Liver (tissue), 8 donors: ENCODE measurements at regions not wholly inside any gene's neighbourhood (a gene's known extent, or its start where the extent isn't known, plus 50 kb on each side); places are given as distances from the start of the nearest gene placed in this dataset.

Experiments used
- DNase-seq: peaks from one replicate; pipeline ENCODE4 v3.0.0-alpha.2; 2017; ENCODE audit warnings: low spot score
- H3K27ac ChIP-seq, 2 donors: one replicate each; pipeline ENCODE4 v1.7.0; 2013; ENCODE audit warnings: inconsistent platforms in 2 of 2, low read length in 2 of 2, control low read depth in 1 of 2, low read depth in 1 of 2, mild to moderate bottlenecking in 1 of 2
- H3K27me3 ChIP-seq, 4 donors: one replicate each; pipeline versions ENCODE4 v1.6.1 to v1.7.0; 2013; ENCODE audit warnings: low read length in 3 of 4, inconsistent platforms in 1 of 4, mild to moderate bottlenecking in 1 of 4, moderate library complexity in 1 of 4; ENCODE audit not compliant: control insufficient read depth in 4 of 4, insufficient read depth in 4 of 4
- H3K36me3 ChIP-seq, 4 donors: one replicate each; pipeline versions ENCODE4 v1.6.1 to v1.7.0; 2013; ENCODE audit warnings: low read length in 3 of 4, mild to moderate bottlenecking in 3 of 4, low read depth in 1 of 4, moderate library complexity in 1 of 4; ENCODE audit not compliant: control insufficient read depth in 4 of 4, insufficient read depth in 3 of 4
- H3K4me1 ChIP-seq, 4 donors: one replicate each; pipeline versions ENCODE4 v1.6.1 to v1.7.0; 2013; ENCODE audit warnings: low read length in 3 of 4, mild to moderate bottlenecking in 3 of 4, moderate library complexity in 1 of 4; ENCODE audit not compliant: control insufficient read depth in 4 of 4, insufficient read depth in 4 of 4
- H3K4me3 ChIP-seq, 3 donors: one replicate each; pipeline versions ENCODE4 v1.6.1 to v1.7.0; 2013; ENCODE audit warnings: low read length in 3 of 3, control low read depth in 1 of 3, low read depth in 1 of 3, mild to moderate bottlenecking in 1 of 3
- H3K9ac ChIP-seq, 2 donors: one replicate each; pipeline ENCODE4 v1.7.0; 2013; ENCODE audit warnings: low read length in 2 of 2, mild to moderate bottlenecking in 2 of 2, moderate library complexity in 2 of 2, control low read depth in 1 of 2, low read depth in 1 of 2
- H3K9me3 ChIP-seq, 4 donors: one replicate each; pipeline versions ENCODE4 v1.6.1 to v1.7.0; 2013; ENCODE audit warnings: low read length in 3 of 4; ENCODE audit not compliant: control insufficient read depth in 4 of 4
- EGR1 ChIP-seq, 2 donors: IDR thresholded peaks; 2 replicates each; pipeline ENCODE4 v1.6.1; 2016 to 2018; ENCODE audit warnings: antibody characterized with exemption in 2 of 2, low read depth in 2 of 2
- FOXA1 ChIP-seq: IDR thresholded peaks from 2 replicates; pipeline ENCODE4 v1.6.1; 2016; ENCODE audit warnings: antibody characterized with exemption
- GABPA ChIP-seq, 2 donors: IDR thresholded peaks in 1 of 2; conservative IDR thresholded peaks in 1 of 2; 2 replicates each; pipeline ENCODE4 v1.6.1; 2016; ENCODE audit warnings: antibody characterized with exemption in 2 of 2, mild to moderate bottlenecking in 1 of 2, moderate library complexity in 1 of 2
- HNF4G ChIP-seq: IDR thresholded peaks from 2 replicates; pipeline ENCODE4 v1.6.1; 2016; ENCODE audit warnings: antibody characterized with exemption
- JUND ChIP-seq, 2 donors: IDR thresholded peaks; 2 replicates each; pipeline ENCODE4 v1.6.1; 2016; ENCODE audit warnings: antibody characterized with exemption in 2 of 2
- RAD21 ChIP-seq, 2 donors: IDR thresholded peaks; 2 replicates each; pipeline ENCODE4 v1.6.1; 2016; ENCODE audit warnings: antibody characterized with exemption in 2 of 2, mild to moderate bottlenecking in 2 of 2
- YY1 ChIP-seq: IDR thresholded peaks from 2 replicates; pipeline ENCODE4 v1.6.1; 2016; ENCODE audit warnings: antibody characterized with exemption, mild to moderate bottlenecking
- WGBS: extraction: QIAGEN DNeasy Blood & Tissue Kit; methylation state at CpG from one replicate; pipeline ENCODE4 v1.1.7; 2013; 5-methylcytosine and 5-hydroxymethylcytosine counted together
- TF ChIP-seq, protein P1 (sequence below): IDR thresholded peaks from 2 replicates; pipeline ENCODE4 v1.6.1; 2016; ENCODE audit warnings: antibody characterized with exemption
- TF ChIP-seq, protein P2 (sequence below): IDR thresholded peaks from 2 replicates; pipeline ENCODE4 v1.6.1; 2016; ENCODE audit warnings: antibody characterized with exemption
- TF ChIP-seq, protein P3 (sequence below): IDR thresholded peaks from 2 replicates; pipeline ENCODE4 v1.6.1; 2016; ENCODE audit warnings: antibody characterized with exemption
- TF ChIP-seq, protein P4 (sequence below): IDR thresholded peaks from 2 replicates; pipeline ENCODE4 v1.6.1; 2016; ENCODE audit warnings: antibody characterized with exemption, mild to moderate bottlenecking
- TF ChIP-seq, protein P5 (sequence below): fragments of 150-350 bp; IDR thresholded peaks from 2 replicates; pipeline ENCODE4 v1.5.1; 2017; ENCODE audit warnings: improper control_type of control experiment, low read depth, low read length; ENCODE audit not compliant: missing input control
- donor health status: healthy.
- donor health status: healthy.
- donor health status: healthy.
- donor health status: healthy.
- donor health status: healthy.

DNA sequence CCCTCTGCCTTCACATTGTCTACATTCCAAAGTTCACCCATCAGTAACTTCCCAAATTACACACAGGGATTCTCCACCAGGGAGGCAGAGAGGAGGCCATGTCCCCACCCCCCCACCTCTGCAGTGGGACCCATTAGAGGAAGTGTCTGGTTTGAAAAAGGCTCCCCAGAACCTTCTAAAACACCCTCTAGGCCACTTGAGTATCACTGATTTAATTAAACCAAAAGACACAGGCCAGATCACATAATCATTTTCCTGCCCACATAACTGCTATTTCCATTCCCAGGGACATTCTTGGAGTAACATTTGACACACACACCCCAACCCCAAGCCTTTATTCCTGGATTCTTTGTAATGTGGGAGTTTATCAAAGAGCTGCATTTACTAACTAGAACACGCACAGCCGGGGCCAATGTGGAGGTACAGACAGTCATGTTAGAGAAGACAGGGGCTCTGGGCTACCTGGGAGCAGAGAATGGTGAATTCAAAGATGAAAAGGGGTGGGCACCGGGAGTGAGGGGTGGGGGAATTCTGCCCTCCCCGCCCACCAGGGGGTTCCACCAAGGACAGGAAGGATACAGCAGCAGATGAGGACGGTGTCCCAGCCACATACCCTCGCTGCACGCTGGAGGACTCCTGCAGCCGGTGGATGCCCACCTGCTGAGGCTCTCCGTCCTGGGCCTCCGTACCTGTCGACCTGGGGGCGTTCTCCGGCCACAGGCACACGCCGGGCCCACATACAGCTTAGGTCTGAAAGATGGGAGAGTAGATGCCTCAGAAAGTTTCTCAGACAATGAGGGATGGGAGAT, 201.4 kb upstream of the CTNNB1 start:
- no peaks in the 10 kb centered on the region for H3K9me3 ChIP-seq
- no peaks in the 10 kb centered on the region for H3K36me3 ChIP-seq
- 88% methylated on average over 15 of the region's 15 CpGs for WGBS
- H3K27me3 ChIP-seq, result no peaks in the 10 kb centered on the region
- H3K27ac ChIP-seq, result no peak overlapping the region
- no peaks in the 10 kb centered on the region for H3K4me1 ChIP-seq
- TF ChIP-seq FOXA1 (no peak), EGR1 (IDR thresholded peaks at IDR 0.05; ENCODE audit: low read depth in 2 of 2) (no peak), HNF4G (no peak)
- TF ChIP-seq, protein P1, sequence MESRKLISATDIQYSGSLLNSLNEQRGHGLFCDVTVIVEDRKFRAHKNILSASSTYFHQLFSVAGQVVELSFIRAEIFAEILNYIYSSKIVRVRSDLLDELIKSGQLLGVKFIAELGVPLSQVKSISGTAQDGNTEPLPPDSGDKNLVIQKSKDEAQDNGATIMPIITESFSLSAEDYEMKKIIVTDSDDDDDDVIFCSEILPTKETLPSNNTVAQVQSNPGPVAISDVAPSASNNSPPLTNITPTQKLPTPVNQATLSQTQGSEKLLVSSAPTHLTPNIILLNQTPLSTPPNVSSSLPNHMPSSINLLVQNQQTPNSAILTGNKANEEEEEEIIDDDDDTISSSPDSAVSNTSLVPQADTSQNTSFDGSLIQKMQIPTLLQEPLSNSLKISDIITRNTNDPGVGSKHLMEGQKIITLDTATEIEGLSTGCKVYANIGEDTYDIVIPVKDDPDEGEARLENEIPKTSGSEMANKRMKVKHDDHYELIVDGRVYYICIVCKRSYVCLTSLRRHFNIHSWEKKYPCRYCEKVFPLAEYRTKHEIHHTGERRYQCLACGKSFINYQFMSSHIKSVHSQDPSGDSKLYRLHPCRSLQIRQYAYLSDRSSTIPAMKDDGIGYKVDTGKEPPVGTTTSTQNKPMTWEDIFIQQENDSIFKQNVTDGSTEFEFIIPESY, result no peak
- H3K9ac ChIP-seq, result no peak overlapping the region
- DNase-seq, result no peak
- no peak overlapping the region for H3K4me3 ChIP-seq

DNA sequence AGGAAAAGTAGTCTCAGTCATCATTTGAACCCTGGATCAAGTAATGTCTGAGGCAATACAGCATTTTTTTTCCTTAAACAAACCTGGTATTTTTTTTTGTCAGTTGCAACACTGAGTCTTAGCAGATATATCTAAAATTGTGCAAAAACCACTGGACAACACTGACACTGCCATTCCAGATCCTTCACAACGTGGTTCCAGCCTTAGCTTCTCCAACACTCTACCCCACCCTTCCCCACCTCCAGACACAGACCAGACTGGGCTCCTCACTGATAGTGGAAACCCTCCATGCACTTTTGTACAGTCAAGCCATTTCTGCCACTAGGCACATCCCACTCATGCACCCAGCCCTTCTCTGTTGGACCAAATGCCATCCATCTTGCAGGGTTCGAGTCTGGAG, 199.6 kb upstream of the CTNNB1 start:
- Histone ChIP-seq H3K9ac (no peak overlapping the region), H3K9me3 (no peaks in the 10 kb centered on the region), H3K27me3 (no peaks in the 10 kb centered on the region), H3K27ac (no peak overlapping the region), H3K4me1 (no peaks in the 10 kb centered on the region), H3K36me3 (no peaks in the 10 kb centered on the region), H3K4me3 (no peak overlapping the region)
- TF ChIP-seq EGR1 (IDR thresholded peaks at IDR 0.05; ENCODE audit: low read depth in 2 of 2) (no peak), YY1 (no peak), JUND (IDR thresholded peaks at IDR 0.05) (no peak), GABPA (IDR thresholded peaks at IDR 0.05 in 1 of 2, conservative IDR thresholded peaks at IDR 0.05 in 1 of 2) (no peak), FOXA1 (no peak)
- TF ChIP-seq, protein P2, sequence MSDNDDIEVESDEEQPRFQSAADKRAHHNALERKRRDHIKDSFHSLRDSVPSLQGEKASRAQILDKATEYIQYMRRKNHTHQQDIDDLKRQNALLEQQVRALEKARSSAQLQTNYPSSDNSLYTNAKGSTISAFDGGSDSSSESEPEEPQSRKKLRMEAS, result no peak
- TF ChIP-seq, protein P3, sequence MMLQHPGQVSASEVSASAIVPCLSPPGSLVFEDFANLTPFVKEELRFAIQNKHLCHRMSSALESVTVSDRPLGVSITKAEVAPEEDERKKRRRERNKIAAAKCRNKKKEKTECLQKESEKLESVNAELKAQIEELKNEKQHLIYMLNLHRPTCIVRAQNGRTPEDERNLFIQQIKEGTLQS, result no peak
- TF ChIP-seq, protein P4, sequence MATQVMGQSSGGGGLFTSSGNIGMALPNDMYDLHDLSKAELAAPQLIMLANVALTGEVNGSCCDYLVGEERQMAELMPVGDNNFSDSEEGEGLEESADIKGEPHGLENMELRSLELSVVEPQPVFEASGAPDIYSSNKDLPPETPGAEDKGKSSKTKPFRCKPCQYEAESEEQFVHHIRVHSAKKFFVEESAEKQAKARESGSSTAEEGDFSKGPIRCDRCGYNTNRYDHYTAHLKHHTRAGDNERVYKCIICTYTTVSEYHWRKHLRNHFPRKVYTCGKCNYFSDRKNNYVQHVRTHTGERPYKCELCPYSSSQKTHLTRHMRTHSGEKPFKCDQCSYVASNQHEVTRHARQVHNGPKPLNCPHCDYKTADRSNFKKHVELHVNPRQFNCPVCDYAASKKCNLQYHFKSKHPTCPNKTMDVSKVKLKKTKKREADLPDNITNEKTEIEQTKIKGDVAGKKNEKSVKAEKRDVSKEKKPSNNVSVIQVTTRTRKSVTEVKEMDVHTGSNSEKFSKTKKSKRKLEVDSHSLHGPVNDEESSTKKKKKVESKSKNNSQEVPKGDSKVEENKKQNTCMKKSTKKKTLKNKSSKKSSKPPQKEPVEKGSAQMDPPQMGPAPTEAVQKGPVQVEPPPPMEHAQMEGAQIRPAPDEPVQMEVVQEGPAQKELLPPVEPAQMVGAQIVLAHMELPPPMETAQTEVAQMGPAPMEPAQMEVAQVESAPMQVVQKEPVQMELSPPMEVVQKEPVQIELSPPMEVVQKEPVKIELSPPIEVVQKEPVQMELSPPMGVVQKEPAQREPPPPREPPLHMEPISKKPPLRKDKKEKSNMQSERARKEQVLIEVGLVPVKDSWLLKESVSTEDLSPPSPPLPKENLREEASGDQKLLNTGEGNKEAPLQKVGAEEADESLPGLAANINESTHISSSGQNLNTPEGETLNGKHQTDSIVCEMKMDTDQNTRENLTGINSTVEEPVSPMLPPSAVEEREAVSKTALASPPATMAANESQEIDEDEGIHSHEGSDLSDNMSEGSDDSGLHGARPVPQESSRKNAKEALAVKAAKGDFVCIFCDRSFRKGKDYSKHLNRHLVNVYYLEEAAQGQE, result no peak
- DNase-seq, result no peak
- WGBS, result 75% methylated on average over 2 of the region's 2 CpGs

DNA sequence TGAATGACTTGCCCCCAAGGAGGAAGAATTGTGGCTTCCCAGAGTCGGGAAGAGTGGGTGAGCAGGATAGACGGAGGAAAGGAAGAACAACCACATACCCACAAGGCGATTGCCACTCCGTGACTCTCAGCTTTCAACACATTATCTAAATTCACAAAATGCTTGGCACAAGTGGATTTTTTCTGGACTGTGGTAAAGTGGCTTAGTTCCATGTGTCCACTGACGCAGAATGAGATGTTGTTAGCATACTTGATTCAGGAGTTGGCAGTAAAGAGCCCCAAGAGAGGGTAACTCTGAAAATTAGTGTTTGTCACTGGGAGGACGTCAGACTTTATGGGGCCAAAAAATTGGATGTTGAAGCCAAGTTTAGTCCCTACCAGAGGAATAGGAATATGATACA, 198.8 kb upstream of the CTNNB1 start:
- no peak for DNase-seq
- H3K36me3 ChIP-seq, result no peaks in the 10 kb centered on the region
- TF ChIP-seq JUND (IDR thresholded peaks at IDR 0.05) (no peak), GABPA (IDR thresholded peaks at IDR 0.05 in 1 of 2, conservative IDR thresholded peaks at IDR 0.05 in 1 of 2) (no peak), EGR1 (IDR thresholded peaks at IDR 0.05; ENCODE audit: low read depth in 2 of 2) (no peak), RAD21 (IDR thresholded peaks at IDR 0.05) (no peak), YY1 (no peak)
- TF ChIP-seq, protein P5, sequence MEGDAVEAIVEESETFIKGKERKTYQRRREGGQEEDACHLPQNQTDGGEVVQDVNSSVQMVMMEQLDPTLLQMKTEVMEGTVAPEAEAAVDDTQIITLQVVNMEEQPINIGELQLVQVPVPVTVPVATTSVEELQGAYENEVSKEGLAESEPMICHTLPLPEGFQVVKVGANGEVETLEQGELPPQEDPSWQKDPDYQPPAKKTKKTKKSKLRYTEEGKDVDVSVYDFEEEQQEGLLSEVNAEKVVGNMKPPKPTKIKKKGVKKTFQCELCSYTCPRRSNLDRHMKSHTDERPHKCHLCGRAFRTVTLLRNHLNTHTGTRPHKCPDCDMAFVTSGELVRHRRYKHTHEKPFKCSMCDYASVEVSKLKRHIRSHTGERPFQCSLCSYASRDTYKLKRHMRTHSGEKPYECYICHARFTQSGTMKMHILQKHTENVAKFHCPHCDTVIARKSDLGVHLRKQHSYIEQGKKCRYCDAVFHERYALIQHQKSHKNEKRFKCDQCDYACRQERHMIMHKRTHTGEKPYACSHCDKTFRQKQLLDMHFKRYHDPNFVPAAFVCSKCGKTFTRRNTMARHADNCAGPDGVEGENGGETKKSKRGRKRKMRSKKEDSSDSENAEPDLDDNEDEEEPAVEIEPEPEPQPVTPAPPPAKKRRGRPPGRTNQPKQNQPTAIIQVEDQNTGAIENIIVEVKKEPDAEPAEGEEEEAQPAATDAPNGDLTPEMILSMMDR, result no peak
- TF ChIP-seq, protein P3, result no peak
- TF ChIP-seq, protein P1, result no peak

More for the DNA sequence above, 198.8 kb upstream of the CTNNB1 start:
- WGBS, result 81% methylated on average over 6 of the region's 6 CpGs
- Histone ChIP-seq H3K4me1 (no peaks in the 10 kb centered on the region), H3K4me3 (no peak overlapping the region), H3K9me3 (no peaks in the 10 kb centered on the region), H3K9ac (no peak overlapping the region), H3K27me3 (no peaks in the 10 kb centered on the region), H3K27ac (no peak overlapping the region)
